Epithelial cell of prostate (primary cell): ENCODE measurements at regions not wholly inside any gene's neighbourhood (a gene's known extent, or its start where the extent isn't known, plus 50 kb on each side); places are given as distances from the start of the nearest gene placed in this dataset.

Experiments used
- DNase-seq: peaks from one replicate; pipeline ENCODE4 v3.0.0-alpha.2; 2011; ENCODE audit warnings: low read depth, low spot score
- H3K27ac ChIP-seq: fragments of 450-650 bp; 2 replicates; pipeline ENCODE4 v1.5.1; 2017; ENCODE audit warnings: mild to moderate bottlenecking

- DNase-seq: no peak
- H3K27ac ChIP-seq: no peak overlapping the region
Observed at GRCh38 chr17:53996131-53996530, 173.4 kb downstream of the KIF2B start.

- no peak for DNase-seq
- no peak overlapping the region for H3K27ac ChIP-seq
Observed at GRCh38 chr17:53996890-53997289, 174.2 kb downstream of the KIF2B start.

GRCh38 chr17:54007855-54008254 lies 185.1 kb downstream of the KIF2B start:
- H3K27ac ChIP-seq: no peak overlapping the region
- DNase-seq: no peak

DNA sequence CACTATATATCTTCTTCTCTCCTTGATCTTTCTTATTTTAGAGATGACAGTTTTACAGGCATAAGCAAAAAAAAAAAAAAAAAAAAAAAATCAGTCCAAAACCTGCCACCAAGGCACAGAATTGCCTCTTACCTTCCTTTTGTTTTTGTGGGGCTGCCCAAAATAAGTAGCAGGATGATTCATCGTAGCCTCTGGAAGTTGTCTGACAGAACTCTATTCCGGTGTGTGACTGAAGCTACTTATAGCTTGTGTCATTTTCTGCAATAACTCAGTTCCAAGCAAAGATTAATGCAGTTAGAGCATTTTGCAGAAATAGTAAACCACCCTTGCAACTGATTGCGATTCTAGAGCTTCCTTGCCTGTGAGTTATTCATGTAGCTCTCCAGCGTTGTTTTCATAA lies 186.8 kb downstream of the KIF2B start:
- DNase-seq: no peak
- no peak overlapping the region for H3K27ac ChIP-seq

DNA sequence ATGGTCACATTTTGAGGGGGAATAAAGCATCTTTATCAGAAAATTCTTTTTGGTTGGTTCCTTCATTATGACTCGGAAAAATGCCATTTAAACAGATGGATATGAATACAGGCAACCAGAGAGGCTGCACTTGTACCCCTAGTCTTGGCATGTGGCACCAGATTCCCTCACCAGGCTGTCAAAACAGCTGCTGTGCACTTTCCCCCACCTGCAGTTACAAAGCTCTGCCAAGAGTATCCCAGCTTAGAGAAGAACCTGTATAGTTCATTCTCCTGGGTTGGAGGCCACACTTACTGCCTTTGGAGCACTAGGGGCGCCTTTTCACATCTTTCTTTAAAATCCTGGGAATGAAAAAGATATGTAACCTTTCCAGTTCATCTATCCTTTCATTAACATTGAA lies 190.3 kb downstream of the KIF2B start:
- no peak overlapping the region for H3K27ac ChIP-seq
- DNase-seq: no peak

GRCh38 chr17:54015734-54016133 lies 193.0 kb downstream of the KIF2B start:
- no peak for DNase-seq
- H3K27ac ChIP-seq: no peak overlapping the region

DNA sequence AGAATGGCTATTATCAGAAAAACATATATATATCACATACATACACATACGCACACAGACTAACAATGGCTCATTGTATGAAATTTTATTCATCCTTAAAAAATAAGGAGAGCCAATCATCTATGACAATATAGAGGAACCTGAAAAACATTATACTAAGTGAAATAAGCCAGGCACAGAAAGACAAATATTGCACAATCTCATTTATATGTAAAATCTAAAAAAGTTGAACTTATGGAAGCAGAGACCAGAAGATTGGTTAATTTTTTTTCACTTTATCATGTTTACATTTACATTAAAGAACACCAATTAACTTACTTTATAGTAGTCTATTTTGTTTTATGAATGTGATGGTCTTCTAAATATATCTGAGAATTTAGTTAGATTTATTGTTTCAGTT lies 198.7 kb downstream of the KIF2B start:
- DNase-seq: no peak
- no peak overlapping the region for H3K27ac ChIP-seq

DNA sequence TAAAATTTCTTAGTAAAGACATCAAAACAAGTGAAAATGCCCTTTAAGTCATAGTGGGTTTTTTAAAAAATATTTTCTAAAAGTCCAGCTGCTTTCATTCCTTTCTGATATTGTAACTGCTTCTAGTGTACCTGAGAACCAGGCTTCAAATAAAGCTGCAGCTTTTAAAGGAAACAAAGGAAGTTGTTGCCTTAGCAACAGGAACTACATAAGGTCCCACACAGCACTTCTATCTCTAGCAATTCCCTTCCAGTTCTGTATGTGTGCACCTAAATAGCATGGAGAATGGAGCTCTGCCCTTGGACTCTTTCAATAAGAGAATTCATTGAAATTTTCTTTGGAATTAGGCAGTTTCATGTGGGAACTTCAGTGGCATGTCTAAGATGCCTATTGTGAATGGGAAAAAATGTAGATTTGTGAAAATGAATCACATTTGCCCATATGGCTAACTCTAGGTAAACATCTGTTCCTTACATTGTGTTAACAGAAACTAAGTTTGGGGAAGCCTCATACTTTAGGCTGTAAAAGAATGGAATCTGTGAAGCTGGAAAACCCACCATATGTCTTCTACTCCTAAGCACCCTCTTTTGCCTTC lies 206.4 kb downstream of the KIF2B start:
- no peak overlapping the region for H3K27ac ChIP-seq
- no peak for DNase-seq

GRCh38 chr17:54029986-54030385 lies 207.3 kb downstream of the KIF2B start:
- DNase-seq: no peak

DNA sequence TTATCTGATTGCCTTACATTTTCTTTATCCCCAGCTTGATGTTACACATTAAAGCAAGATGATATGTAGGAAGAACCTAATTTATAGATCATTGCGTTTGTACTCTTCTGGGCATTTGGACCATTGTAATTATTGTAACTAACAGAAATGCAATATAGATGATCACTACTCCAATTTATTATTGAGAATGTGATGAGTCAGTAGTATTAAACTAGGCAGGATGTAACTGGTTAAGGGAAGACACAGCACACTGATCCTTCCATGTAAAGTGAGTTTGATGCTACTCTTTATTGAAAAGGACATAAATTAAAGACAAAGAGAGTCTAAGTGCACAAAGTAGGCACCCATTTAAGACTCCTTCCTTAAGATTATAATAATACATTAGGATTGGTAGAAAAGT lies 223.8 kb downstream of the KIF2B start:
- DNase-seq: no peak
- no peak overlapping the region for H3K27ac ChIP-seq

More at GRCh38 chr17:54029986-54030385, 207.3 kb downstream of the KIF2B start:
- no peak overlapping the region for H3K27ac ChIP-seq

- DNase-seq: peak; percentile 41
- peak overlapping the region; percentile 39 for H3K27ac ChIP-seq
Observed at GRCh38 chr17:54063639-54064038, 240.9 kb downstream of the KIF2B start.

DNA sequence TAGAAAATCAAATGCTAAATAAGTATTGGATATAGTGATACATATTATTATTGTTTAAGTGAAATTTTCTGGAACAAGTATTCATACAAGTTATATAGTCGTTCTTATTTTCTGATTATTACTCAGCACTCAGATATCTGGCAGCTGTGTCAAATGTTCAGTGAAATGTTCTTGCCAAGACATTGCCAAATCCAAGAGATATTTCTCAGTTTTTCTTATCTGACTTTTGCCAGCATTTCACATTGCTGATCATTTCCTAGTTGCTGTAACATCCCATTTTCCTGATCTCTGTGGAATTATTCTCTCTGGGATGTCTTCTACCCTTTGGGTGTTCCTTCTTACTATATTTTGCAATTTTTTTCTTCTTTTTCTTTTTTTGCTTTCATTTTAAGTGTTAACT lies 262.3 kb downstream of the KIF2B start:
- DNase-seq: no peak
- no peak overlapping the region for H3K27ac ChIP-seq

DNA sequence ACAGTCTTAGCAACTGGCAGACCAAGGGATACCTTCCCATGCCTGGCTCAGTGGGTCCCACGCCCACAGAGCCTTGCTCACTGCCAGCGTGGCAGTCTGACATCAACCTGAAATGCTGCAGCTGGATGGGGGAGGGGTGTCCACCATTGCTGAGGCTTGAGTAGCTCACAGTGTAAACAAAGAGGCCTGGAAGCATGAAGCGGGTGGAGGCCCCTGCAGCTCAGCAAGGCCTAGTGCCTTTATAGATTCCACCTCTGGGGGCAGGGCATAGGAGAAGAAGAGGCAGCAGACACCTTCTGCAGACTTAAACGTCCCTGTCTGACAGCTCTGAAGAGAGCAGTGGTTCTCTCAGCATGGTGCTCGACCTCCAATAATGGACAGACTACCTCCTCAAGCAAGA lies 263.2 kb downstream of the KIF2B start:
- DNase-seq: no peak
- H3K27ac ChIP-seq: no peak overlapping the region

- no peak overlapping the region for H3K27ac ChIP-seq
- DNase-seq: no peak
Observed at GRCh38 chr17:54096216-54096615, 273.5 kb downstream of the KIF2B start.

DNA sequence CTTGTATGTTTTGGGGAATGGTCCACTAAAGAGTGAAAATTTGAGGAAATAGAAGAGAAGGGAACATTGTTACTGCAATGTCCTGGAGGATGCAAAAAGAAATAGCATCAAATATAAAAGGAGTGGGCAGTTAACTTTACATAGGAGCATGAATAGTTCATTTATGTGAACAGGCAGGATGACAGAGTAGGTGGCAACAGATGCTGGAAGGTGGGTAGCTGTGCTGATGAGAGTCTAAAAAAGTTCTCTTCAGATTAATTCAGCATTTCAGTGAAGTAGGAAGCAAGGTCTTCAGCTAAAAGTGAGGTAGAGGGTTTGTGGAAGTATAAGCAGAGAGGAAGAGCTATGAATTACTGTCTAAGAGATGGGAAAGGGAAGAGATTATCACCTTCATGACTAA lies 276.5 kb downstream of the KIF2B start:
- H3K27ac ChIP-seq: no peak overlapping the region
- DNase-seq: no peak

GRCh38 chr17:54102246-54102645 lies 279.5 kb downstream of the KIF2B start:
- no peak for DNase-seq
- H3K27ac ChIP-seq: no peak overlapping the region

- DNase-seq: no peak
Observed at GRCh38 chr17:54111576-54111975, 288.8 kb downstream of the KIF2B start.

GRCh38 chr17:54117452-54117851 lies 294.7 kb downstream of the KIF2B start:
- H3K27ac ChIP-seq: no peak overlapping the region
- no peak for DNase-seq

More at GRCh38 chr17:54111576-54111975, 288.8 kb downstream of the KIF2B start:
- no peak overlapping the region for H3K27ac ChIP-seq

DNA sequence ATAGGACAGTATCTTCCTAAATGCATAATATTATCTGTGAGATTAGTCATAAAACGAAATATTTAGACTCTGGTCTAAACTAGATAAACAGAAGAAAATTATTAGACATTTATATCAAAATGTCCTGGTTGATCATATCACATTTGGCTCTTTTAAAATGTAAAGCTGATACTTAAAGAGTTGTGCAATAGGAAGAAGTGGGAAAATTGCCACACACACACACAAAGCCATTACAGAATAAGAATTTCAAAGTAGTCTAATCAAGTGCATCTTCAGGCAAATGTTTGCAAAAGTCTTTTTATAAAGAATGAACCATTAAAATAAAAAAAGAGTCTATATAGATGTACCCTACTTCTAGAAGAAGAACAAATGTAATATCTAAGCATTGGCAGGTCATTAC lies 301.7 kb downstream of the KIF2B start:
- H3K27ac ChIP-seq: no peak overlapping the region
- no peak for DNase-seq

GRCh38 chr17:54153423-54153822 lies 330.7 kb downstream of the KIF2B start:
- DNase-seq: no peak

DNA sequence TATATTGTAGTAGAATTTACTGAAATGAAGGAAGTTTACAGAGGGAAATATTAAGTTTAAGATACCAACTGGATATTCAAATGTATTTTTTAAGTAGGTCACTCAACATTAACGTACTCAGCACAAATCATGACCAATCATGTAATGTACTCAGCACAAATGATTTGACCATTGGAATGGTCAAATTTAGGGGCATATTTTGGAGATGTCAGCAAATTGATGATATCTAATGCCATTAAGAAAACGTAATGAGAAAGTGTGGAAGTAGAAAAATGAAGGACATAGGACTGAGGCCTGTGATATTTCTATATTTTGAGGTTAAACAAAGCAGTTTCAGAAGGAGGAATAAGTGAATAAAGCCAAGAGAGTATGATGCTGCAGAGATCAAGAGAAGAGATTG lies 334.8 kb downstream of the KIF2B start:
- no peak for DNase-seq
- H3K27ac ChIP-seq: no peak overlapping the region

More at GRCh38 chr17:54153423-54153822, 330.7 kb downstream of the KIF2B start:
- no peak overlapping the region for H3K27ac ChIP-seq

GRCh38 chr17:54172096-54172984 lies 349.6 kb downstream of the KIF2B start:
- no peak overlapping the region for H3K27ac ChIP-seq
- DNase-seq: no peak
